H1 (cell line): ENCODE measurements at regions not wholly inside any gene's neighbourhood (a gene's known extent, or its start where the extent isn't known, plus 50 kb on each side); places are given as distances from the start of the nearest gene placed in this dataset.

ENCODE experiments used
- CTCF ChIA-PET: fragments of 300-600 bp; sonication (Branson Sonifier 250); formaldehyde crosslinking; loops from one replicate; lab custom pipeline; 2021; ENCODE audit not compliant: partially characterized antibody; lab: Charles Lee
- POLR2A ChIA-PET: fragments of 300-600 bp; sonication (Branson Sonifier 250); formaldehyde crosslinking; loops from one replicate; lab custom pipeline; 2021; ENCODE audit warnings: inconsistent platforms; ENCODE audit not compliant: partially characterized antibody; lab: Charles Lee
- DNase-seq, 2 experiments: peaks; one replicate each; pipeline versions ENCODE4 v3.0.0 to v3.0.0-alpha.2; 2010 to 2022; ENCODE audit warnings: low spot score in 2 of 2, low read depth in 1 of 2, mixed read lengths in 1 of 2
- FAIRE-seq: peaks from 2 replicates; lab custom pipeline; 2011; peaks lifted over from hg19 to GRCh38; lab: Jason Lieb, UNC
- H2AFZ ChIP-seq: 2 replicates; pipeline ENCODE4 v1.8.1; 2012; ENCODE audit warnings: low read length, inconsistent platforms
- H2AK5ac ChIP-seq: 2 replicates; pipeline ENCODE4 v1.6.1; 2013; ENCODE audit warnings: low read depth, low read length
- H2BK120ac ChIP-seq: replicated peaks from 2 replicates; pipeline ENCODE3; 2013; ENCODE audit warnings: low read depth, low read length, inconsistent platforms
- H2BK12ac ChIP-seq: 2 replicates; pipeline ENCODE4 v1.6.1; 2013; ENCODE audit warnings: low read depth, low read length
- H2BK15ac ChIP-seq: 2 replicates; pipeline ENCODE4 v1.6.1; 2013; ENCODE audit warnings: low read length
- H2BK20ac ChIP-seq: 2 replicates; pipeline ENCODE4 v1.6.1; 2013; ENCODE audit warnings: low read length
- H2BK5ac ChIP-seq: 2 replicates; pipeline ENCODE4 v1.6.1; 2013; ENCODE audit warnings: low read depth, low read length
- H3K14ac ChIP-seq: 2 replicates; pipeline ENCODE4 v1.6.1; 2013; ENCODE audit warnings: inconsistent platforms; ENCODE audit not compliant: insufficient read length
- H3K18ac ChIP-seq: 2 replicates; pipeline ENCODE4 v1.6.1; 2013; ENCODE audit warnings: low read length; ENCODE audit errors: extremely low read depth
- H3K23ac ChIP-seq: 2 replicates; pipeline ENCODE4 v1.6.1; 2013; ENCODE audit warnings: inconsistent platforms; ENCODE audit not compliant: insufficient read length
- H3K23me2 ChIP-seq: 2 replicates; pipeline ENCODE4 v1.6.1; 2013; ENCODE audit warnings: low read depth, low read length
- H3K27ac ChIP-seq: 2 replicates; pipeline ENCODE4 v1.6.1; 2011; ENCODE audit warnings: low read depth, low read length, inconsistent platforms
- H3K27me3 ChIP-seq, 4 experiments: replicated peaks in 1 of 4; 1 replicate in 1 of 4; 2 replicates in 3 of 4; pipeline versions ENCODE4 v1.6.1 to v1.8.1; 2011 to 2013; ENCODE audit warnings: low read length in 3 of 4, mild to moderate bottlenecking in 3 of 4, inconsistent platforms in 2 of 4, mixed read lengths in 2 of 4, moderate library complexity in 1 of 4; ENCODE audit not compliant: control insufficient read depth in 3 of 4, insufficient read depth in 3 of 4; ENCODE audit errors: extremely low read depth in 1 of 4
- H3K36me3 ChIP-seq, 4 experiments: 2 replicates each; pipeline versions ENCODE4 v1.6.1 to v1.8.1; 2011 to 2013; ENCODE audit warnings: mild to moderate bottlenecking in 4 of 4, low read length in 3 of 4, moderate library complexity in 2 of 4, control low read depth in 1 of 4, inconsistent platforms in 1 of 4; ENCODE audit not compliant: insufficient read depth in 4 of 4, control insufficient read depth in 2 of 4
- H3K4ac ChIP-seq: replicated peaks from 2 replicates; pipeline ENCODE3; 2013; ENCODE audit warnings: low read length, low read depth, mixed read lengths, inconsistent platforms; ENCODE audit not compliant: insufficient read length
- H3K4me1 ChIP-seq, 4 experiments: replicated peaks in 1 of 4; 1 replicate in 1 of 4; 2 replicates in 3 of 4; pipeline versions ENCODE4 v1.6.1 to v1.8.1; 2011 to 2013; ENCODE audit warnings: low read length in 3 of 4, inconsistent platforms in 2 of 4, mixed read lengths in 1 of 4; ENCODE audit not compliant: insufficient read depth in 4 of 4, control insufficient read depth in 3 of 4
- H3K4me2 ChIP-seq, 2 experiments: 2 replicates each; pipeline versions ENCODE4 v1.6.1 to v1.8.1; 2011 to 2013; ENCODE audit warnings: low read depth in 2 of 2, low read length in 2 of 2, control low read depth in 1 of 2, inconsistent platforms in 1 of 2, mild to moderate bottlenecking in 1 of 2; ENCODE audit not compliant: insufficient read depth in 1 of 2
- H3K4me3 ChIP-seq, 4 experiments: fragments of 200-600, 300-600 bp in 1 of 4; sonication (generic), shearing (Covaris generic), sonication (Bioruptor Twin) in 1 of 4; 2 replicates each; pipeline versions ENCODE4 v1.5.1 to v1.8.1; 2011 to 2016; ENCODE audit warnings: low read length in 4 of 4, low read depth in 3 of 4, control low read depth in 2 of 4, inconsistent platforms in 2 of 4, mild to moderate bottlenecking in 2 of 4, mixed read lengths in 1 of 4, moderate library complexity in 1 of 4; ENCODE audit not compliant: insufficient read depth in 2 of 4; ENCODE audit errors: extremely low read depth in 1 of 4
- H3K56ac ChIP-seq: replicated peaks from 2 replicates; pipeline ENCODE3; 2013; ENCODE audit warnings: low read depth, mild to moderate bottlenecking, mixed read lengths, low read length, inconsistent platforms; ENCODE audit not compliant: insufficient read length
- H3K79me1 ChIP-seq: 2 replicates; pipeline ENCODE4 v1.6.1; 2013; ENCODE audit warnings: low read depth, low read length, control low read depth
- H3K79me2 ChIP-seq, 2 experiments: 2 replicates each; pipeline versions ENCODE4 v1.6.1 to v1.8.1; 2012 to 2013; ENCODE audit warnings: low read length in 2 of 2, mild to moderate bottlenecking in 2 of 2, inconsistent platforms in 1 of 2; ENCODE audit not compliant: insufficient read depth in 2 of 2, control insufficient read depth in 1 of 2
- H3K9ac ChIP-seq, 4 experiments: replicated peaks in 1 of 4; 1 replicate in 1 of 4; 2 replicates in 3 of 4; pipeline versions ENCODE4 v1.6.1 to v1.8.1; 2011 to 2013; ENCODE audit warnings: low read depth in 3 of 4, low read length in 3 of 4, control low read depth in 2 of 4, mild to moderate bottlenecking in 2 of 4, moderate library complexity in 2 of 4, inconsistent platforms in 1 of 4; ENCODE audit errors: extremely low read depth in 1 of 4
- H3K9me3 ChIP-seq, 2 experiments: 2 replicates each; pipeline versions ENCODE4 v1.6.1 to v1.8.1; 2012 to 2013; ENCODE audit warnings: mild to moderate bottlenecking in 2 of 2, moderate library complexity in 2 of 2, control low read depth in 1 of 2, inconsistent platforms in 1 of 2, low read depth in 1 of 2, low read length in 1 of 2, mixed read lengths in 1 of 2; ENCODE audit not compliant: insufficient read depth in 2 of 2
- H4K20me1 ChIP-seq, 2 experiments: replicated peaks in 1 of 2; 2 replicates each; pipeline versions ENCODE3 to v1.8.1; 2011 to 2013; ENCODE audit warnings: inconsistent platforms in 2 of 2, low read length in 2 of 2, mild to moderate bottlenecking in 1 of 2; ENCODE audit not compliant: insufficient read depth in 2 of 2, control insufficient read depth in 1 of 2
- H4K5ac ChIP-seq: 2 replicates; pipeline ENCODE4 v1.6.1; 2013; ENCODE audit warnings: low read length, low read depth, mixed read lengths, inconsistent platforms; ENCODE audit not compliant: insufficient read length
- H4K8ac ChIP-seq: 2 replicates; pipeline ENCODE4 v1.8.0; 2013; ENCODE audit warnings: mild to moderate bottlenecking, moderate library complexity, low read length, inconsistent platforms; ENCODE audit not compliant: insufficient read depth; ENCODE audit errors: extremely low read depth
- H4K91ac ChIP-seq: replicated peaks from 2 replicates; pipeline ENCODE3; 2013; ENCODE audit warnings: low read length, mixed read lengths, inconsistent platforms; ENCODE audit not compliant: insufficient read length
- BRCA1 ChIP-seq: IDR thresholded peaks from 2 replicates; pipeline ENCODE4 v1.6.1; 2012; ENCODE audit warnings: low read depth, low read length, improper control_type of control experiment
- JUN ChIP-seq: IDR thresholded peaks from 2 replicates; pipeline ENCODE4 v1.6.1; 2011; ENCODE audit warnings: low read depth, mild to moderate bottlenecking, improper control_type of control experiment, low read length
- MAFK ChIP-seq: IDR thresholded peaks from 2 replicates; pipeline ENCODE4 v1.6.1; 2012; ENCODE audit warnings: low read depth, mild to moderate bottlenecking, improper control_type of control experiment, low read length
- NANOG ChIP-seq: IDR thresholded peaks from 2 replicates; pipeline ENCODE4 v1.6.1; 2011; ENCODE audit warnings: low read length, low read depth, mild to moderate bottlenecking, inconsistent platforms; ENCODE audit not compliant: insufficient read depth, poor library complexity, severe bottlenecking
- SIX5 ChIP-seq: IDR thresholded peaks from 2 replicates; pipeline ENCODE4 v1.6.1; 2011; ENCODE audit warnings: mild to moderate bottlenecking, low read depth, low read length
- TAF1 ChIP-seq: IDR thresholded peaks from 2 replicates; pipeline ENCODE4 v1.6.1; 2011; ENCODE audit warnings: mild to moderate bottlenecking, low read depth, low read length
- TF ChIP-seq, protein P1 (sequence below): IDR thresholded peaks from 2 replicates; pipeline ENCODE4 v1.6.1; 2012; ENCODE audit warnings: low read length, inconsistent platforms

DNA sequence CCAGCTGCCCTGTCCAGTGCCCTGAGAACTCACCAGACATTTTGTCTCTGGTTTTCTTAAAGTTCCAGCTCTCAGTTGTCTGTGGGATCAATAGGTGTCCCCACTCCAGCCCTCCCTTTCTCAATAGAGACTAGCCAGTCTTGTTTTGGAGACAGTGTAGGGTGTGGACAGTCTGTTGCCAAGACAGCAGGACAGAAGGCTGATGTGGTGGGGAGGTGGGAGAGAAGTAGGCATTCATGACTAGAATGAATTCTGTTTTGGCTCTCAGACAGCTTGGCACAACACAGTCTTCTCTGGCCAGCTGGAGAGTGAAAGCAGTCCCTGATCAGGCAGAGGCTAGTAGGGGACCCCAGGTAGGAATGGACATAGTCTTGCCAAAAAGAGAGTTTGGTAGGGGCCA, 467.0 kb upstream of the PODXL start:
- Histone ChIP-seq H2AK5ac (no peak overlapping the region), H3K27me3 (no peaks in the 10 kb centered on the region), H3K9me3 (no peaks in the 10 kb centered on the region), H3K9ac (no peak overlapping the region), H3K4me2 (no peak overlapping the region), H2AFZ (no peak overlapping the region), H2BK20ac (no peak overlapping the region), H3K56ac (no peak overlapping the region), H3K14ac (no peak overlapping the region), H4K20me1 (no peaks in the 10 kb centered on the region), H3K23me2 (peaks cover 2% of the 10 kb centered on the region; the same call in 1 of the 2 replicates), H2BK5ac (no peak overlapping the region), H4K5ac (no peak overlapping the region), H3K4me3 (no peak overlapping the region), H3K79me1 (no peaks in the 10 kb centered on the region), H2BK15ac (no peak overlapping the region), H3K4ac (no peak overlapping the region), H3K79me2 (no peaks in the 10 kb centered on the region), H3K27ac (no peak overlapping the region), H3K18ac (no peak overlapping the region), H4K8ac (no peak overlapping the region), H3K36me3 (no peaks in the 10 kb centered on the region), H4K91ac (no peak overlapping the region), H3K4me1 (no peaks in the 10 kb centered on the region), H3K23ac (no peak overlapping the region), H2BK12ac (no peak overlapping the region), H2BK120ac (no peak overlapping the region)
- DNase-seq (no peak), FAIRE-seq (no peak)
- ChIA-PET CTCF (interaction anchor here (0.7 to 1.2 kb wide), 6 partner anchors 11 to 398 kb away, joined by 3 read pairs; no protein-coding TSS in a partner anchor), POLR2A (no interaction called here)
- TF ChIP-seq, protein P1, sequence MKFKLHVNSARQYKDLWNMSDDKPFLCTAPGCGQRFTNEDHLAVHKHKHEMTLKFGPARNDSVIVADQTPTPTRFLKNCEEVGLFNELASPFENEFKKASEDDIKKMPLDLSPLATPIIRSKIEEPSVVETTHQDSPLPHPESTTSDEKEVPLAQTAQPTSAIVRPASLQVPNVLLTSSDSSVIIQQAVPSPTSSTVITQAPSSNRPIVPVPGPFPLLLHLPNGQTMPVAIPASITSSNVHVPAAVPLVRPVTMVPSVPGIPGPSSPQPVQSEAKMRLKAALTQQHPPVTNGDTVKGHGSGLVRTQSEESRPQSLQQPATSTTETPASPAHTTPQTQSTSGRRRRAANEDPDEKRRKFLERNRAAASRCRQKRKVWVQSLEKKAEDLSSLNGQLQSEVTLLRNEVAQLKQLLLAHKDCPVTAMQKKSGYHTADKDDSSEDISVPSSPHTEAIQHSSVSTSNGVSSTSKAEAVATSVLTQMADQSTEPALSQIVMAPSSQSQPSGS = no peak
- TF ChIP-seq JUN (no peak), TAF1 (no peak), BRCA1 (no peak), MAFK (no peak), SIX5 (no peak), NANOG (no peak)
